Osteoblast (primary cell): ENCODE measurements at regions not wholly inside any gene's neighbourhood (a gene's known extent, or its start where the extent isn't known, plus 50 kb on each side); places are given as distances from the start of the nearest gene placed in this dataset.

ENCODE experiments used
- DNase-seq: peaks from one replicate; pipeline ENCODE4 v3.0.0; 2011; ENCODE audit warnings: low spot score, mixed read lengths; ENCODE audit not compliant: insufficient read length; ENCODE audit errors: missing footprints
- H2AFZ ChIP-seq: 2 replicates; pipeline ENCODE4 v1.6.0; 2011; ENCODE audit warnings: mild to moderate bottlenecking, low read length
- H3K27ac ChIP-seq: 2 replicates; pipeline ENCODE4 v1.5.1; 2011; ENCODE audit warnings: mild to moderate bottlenecking, low read depth, low read length, moderate library complexity
- H3K27me3 ChIP-seq: 2 replicates; pipeline ENCODE4 v1.6.0; 2012; ENCODE audit warnings: mild to moderate bottlenecking, control low read depth, inconsistent platforms, low read length, moderate library complexity; ENCODE audit not compliant: insufficient read depth
- H3K36me3 ChIP-seq: 2 replicates; pipeline ENCODE4 v1.5.1; 2011; ENCODE audit warnings: mild to moderate bottlenecking, low read length, control low read depth, moderate library complexity; ENCODE audit not compliant: insufficient read depth
- H3K4me1 ChIP-seq: 2 replicates; pipeline ENCODE4 v1.5.1; 2011; ENCODE audit warnings: mild to moderate bottlenecking, low read length, control low read depth, moderate library complexity; ENCODE audit not compliant: insufficient read depth
- H3K4me2 ChIP-seq: 2 replicates; pipeline ENCODE4 v1.6.0; 2011; ENCODE audit warnings: mild to moderate bottlenecking, low read length; ENCODE audit not compliant: insufficient read depth
- H3K4me3 ChIP-seq: fragments of 200-600 bp; sonication (generic); 3 replicates; pipeline ENCODE4 v1.5.1; 2012; ENCODE audit warnings: mild to moderate bottlenecking, low read length, inconsistent platforms; ENCODE audit not compliant: insufficient read depth
- H3K79me2 ChIP-seq: 2 replicates; pipeline ENCODE4 v1.6.0; 2012; ENCODE audit warnings: mild to moderate bottlenecking, low read length, control low read depth, inconsistent platforms; ENCODE audit not compliant: insufficient read depth
- H3K9me3 ChIP-seq: 2 replicates; pipeline ENCODE4 v1.5.1; 2011; ENCODE audit warnings: low read depth, low read length, control low read depth
- H4K20me1 ChIP-seq: 2 replicates; pipeline ENCODE4 v1.6.0; 2012; ENCODE audit warnings: mild to moderate bottlenecking, low read length, control low read depth; ENCODE audit not compliant: insufficient read depth
- TF ChIP-seq, protein P1 (sequence below): IDR thresholded peaks from 2 replicates; pipeline ENCODE4 v1.5.1; 2011; ENCODE audit warnings: mild to moderate bottlenecking, low read depth, low read length, moderate library complexity; ENCODE audit errors: extremely low read depth

DNA sequence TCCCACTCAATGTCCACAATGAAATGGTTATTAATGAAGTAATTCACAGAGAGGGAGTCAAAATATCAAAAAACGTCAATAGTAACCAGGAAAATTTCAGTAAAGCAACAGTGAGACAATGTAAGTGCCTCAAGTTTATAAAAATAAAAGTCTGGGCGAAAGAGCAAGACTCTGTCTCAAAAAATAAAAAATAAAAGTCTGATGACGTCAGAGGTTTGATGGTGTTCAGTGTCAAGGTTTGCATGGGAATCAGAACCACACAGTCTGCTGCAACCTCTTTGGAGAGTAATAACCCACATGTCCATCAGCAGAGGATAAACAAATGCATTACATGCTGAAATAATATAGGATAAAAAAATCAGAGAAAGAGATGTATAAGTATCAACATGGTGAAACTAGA, 152.4 kb downstream of the ASCL1 start:
- H3K9me3 ChIP-seq, result no peaks in the 10 kb centered on the region
- TF ChIP-seq, protein P1, sequence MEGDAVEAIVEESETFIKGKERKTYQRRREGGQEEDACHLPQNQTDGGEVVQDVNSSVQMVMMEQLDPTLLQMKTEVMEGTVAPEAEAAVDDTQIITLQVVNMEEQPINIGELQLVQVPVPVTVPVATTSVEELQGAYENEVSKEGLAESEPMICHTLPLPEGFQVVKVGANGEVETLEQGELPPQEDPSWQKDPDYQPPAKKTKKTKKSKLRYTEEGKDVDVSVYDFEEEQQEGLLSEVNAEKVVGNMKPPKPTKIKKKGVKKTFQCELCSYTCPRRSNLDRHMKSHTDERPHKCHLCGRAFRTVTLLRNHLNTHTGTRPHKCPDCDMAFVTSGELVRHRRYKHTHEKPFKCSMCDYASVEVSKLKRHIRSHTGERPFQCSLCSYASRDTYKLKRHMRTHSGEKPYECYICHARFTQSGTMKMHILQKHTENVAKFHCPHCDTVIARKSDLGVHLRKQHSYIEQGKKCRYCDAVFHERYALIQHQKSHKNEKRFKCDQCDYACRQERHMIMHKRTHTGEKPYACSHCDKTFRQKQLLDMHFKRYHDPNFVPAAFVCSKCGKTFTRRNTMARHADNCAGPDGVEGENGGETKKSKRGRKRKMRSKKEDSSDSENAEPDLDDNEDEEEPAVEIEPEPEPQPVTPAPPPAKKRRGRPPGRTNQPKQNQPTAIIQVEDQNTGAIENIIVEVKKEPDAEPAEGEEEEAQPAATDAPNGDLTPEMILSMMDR, result no peak
- no peaks in the 10 kb centered on the region for H4K20me1 ChIP-seq
- H3K36me3 ChIP-seq, result no peaks in the 10 kb centered on the region
- no peaks in the 10 kb centered on the region for H3K4me1 ChIP-seq
- H3K4me3 ChIP-seq, result no peak overlapping the region
- no peak overlapping the region for H2AFZ ChIP-seq
- no peaks in the 10 kb centered on the region for H3K79me2 ChIP-seq
- no peaks in the 10 kb centered on the region for H3K27me3 ChIP-seq
- no peak overlapping the region for H3K27ac ChIP-seq
- no peak for DNase-seq
- H3K4me2 ChIP-seq, result no peak overlapping the region

DNA sequence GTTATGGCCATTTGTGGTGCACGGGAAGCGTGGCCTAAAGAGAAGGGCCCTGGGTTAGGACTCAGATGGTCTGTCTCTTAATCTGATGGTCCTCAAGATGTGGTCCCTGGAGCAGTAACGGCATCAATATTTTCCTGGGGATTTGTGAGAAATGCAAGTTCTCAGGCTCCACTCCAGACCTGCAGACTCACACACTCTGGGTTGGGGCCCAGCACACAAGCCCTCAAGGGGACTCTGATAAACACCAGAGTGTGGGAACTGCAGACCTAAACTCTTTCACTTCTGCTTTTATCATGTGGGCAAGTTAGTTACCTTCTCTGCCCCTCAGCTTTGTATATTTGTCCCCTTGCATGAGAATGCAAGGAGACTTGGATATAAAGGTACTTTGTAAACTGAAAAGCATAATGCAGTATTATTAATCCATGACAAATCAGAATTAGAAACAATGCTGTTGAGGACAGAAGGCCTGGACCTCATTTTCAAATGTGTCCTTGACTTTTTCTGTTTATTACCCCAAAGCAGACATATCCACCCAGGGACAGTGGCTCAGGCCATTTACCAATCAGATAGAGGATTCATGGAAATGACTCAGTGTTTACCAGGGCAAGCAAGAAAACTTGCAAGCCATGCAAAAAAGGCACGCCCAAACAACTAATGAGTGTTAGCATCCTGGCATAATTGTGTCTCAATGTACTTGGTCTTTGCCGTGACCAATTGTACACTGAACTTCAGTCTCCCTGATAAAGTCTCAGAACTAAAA, 157.0 kb downstream of the ASCL1 start:
- no peak overlapping the region for H3K27ac ChIP-seq
- H2AFZ ChIP-seq, result no peak overlapping the region
- H3K4me1 ChIP-seq, result no peaks in the 10 kb centered on the region
- no peaks in the 10 kb centered on the region for H4K20me1 ChIP-seq
- no peak overlapping the region for H3K4me3 ChIP-seq
- H3K79me2 ChIP-seq, result no peaks in the 10 kb centered on the region
- no peak overlapping the region for H3K4me2 ChIP-seq
- TF ChIP-seq, protein P1, result no peak
- no peak for DNase-seq
- H3K9me3 ChIP-seq, result no peaks in the 10 kb centered on the region
- H3K27me3 ChIP-seq, result no peaks in the 10 kb centered on the region
- H3K36me3 ChIP-seq, result no peaks in the 10 kb centered on the region

DNA sequence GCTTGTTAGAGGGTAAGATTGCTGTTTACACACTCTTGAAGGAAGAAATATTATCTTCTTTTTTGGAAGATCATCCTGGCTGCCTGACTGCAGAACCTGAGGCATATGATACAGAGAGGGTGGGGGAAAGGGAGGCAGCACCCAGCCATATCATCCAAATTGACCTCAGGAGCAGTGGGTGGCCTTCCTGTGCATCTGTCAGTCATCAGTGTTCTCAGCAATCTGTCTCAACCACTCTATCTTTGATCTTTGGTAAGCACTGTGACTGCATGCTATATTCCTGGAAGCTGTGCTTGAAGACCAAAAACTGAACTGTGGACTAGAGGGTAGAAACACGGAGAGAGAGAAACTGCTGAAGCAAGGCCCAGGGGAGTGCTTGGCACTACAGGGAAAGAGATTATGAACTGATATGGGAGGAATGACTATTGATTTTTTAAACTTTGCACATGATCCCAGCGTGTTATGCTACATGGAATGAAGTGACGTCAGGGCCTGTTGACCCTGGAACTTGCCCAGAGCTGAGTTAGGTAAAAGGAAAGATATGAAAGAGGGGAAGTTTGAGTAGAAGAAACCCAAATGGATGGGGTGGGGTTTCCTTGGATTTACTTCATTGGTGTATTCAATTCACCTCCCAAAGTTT, 171.5 kb downstream of the ASCL1 start:
- H4K20me1 ChIP-seq, result no peaks in the 10 kb centered on the region
- TF ChIP-seq, protein P1, result no peak
- H3K4me1 ChIP-seq, result no peaks in the 10 kb centered on the region
- no peaks in the 10 kb centered on the region for H3K79me2 ChIP-seq
- H3K4me2 ChIP-seq, result no peak overlapping the region
- no peaks in the 10 kb centered on the region for H3K27me3 ChIP-seq
- H3K27ac ChIP-seq, result no peak overlapping the region
- H3K4me3 ChIP-seq, result no peak overlapping the region
- H3K9me3 ChIP-seq, result peaks cover 7% of the 10 kb centered on the region
- H3K36me3 ChIP-seq, result no peaks in the 10 kb centered on the region
- peak; percentile 18 for DNase-seq
- H2AFZ ChIP-seq, result no peak overlapping the region

DNA sequence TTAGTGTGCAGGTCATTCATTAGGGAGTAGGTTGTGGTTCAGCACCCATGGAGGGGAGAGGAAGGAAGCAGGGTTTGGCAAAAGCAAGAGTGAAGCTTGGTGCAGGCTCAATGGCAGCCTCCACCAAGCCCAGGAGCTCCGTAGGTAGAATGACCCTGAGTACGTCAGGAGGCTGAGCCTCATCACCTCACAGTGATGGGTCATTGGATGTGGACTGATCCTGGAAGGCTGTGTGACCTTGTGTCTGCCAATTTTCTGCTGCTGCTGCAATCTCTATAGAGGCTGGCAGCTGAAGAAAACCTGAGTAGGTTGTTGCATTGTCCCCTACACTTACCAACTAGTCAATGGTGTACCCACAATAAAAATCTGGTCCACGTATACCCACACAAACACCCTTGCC, 173.1 kb downstream of the ASCL1 start:
- TF ChIP-seq, protein P1, result no peak
- no peaks in the 10 kb centered on the region for H3K36me3 ChIP-seq
- no peaks in the 10 kb centered on the region for H3K4me1 ChIP-seq
- H3K79me2 ChIP-seq, result no peaks in the 10 kb centered on the region
- H3K27ac ChIP-seq, result no peak overlapping the region
- no peaks in the 10 kb centered on the region for H3K27me3 ChIP-seq
- no peak for DNase-seq
- H2AFZ ChIP-seq, result no peak overlapping the region
- H4K20me1 ChIP-seq, result no peaks in the 10 kb centered on the region
- no peak overlapping the region for H3K4me2 ChIP-seq
- peaks cover 7% of the 10 kb centered on the region for H3K9me3 ChIP-seq
- no peak overlapping the region for H3K4me3 ChIP-seq
